ENCODE measurements at regions not wholly inside any gene's neighbourhood (a gene's known extent, or its start where the extent isn't known, plus 50 kb on each side); places are given as distances from the start of the nearest gene placed in this dataset.
"Not testable (repeated sequence)": the region's sequence is repeated elsewhere in the genome, so short reads cannot be mapped to it uniquely, and the experiment has no call there.

- DNase-seq, result not testable (repeated sequence)
Observed at GRCh38 chr16:32845572-32845971, 169.6 kb upstream of the TP53TG3 start.

- DNase-seq, result not testable (repeated sequence)
Observed at GRCh38 chr16:32842844-32843243, 166.9 kb upstream of the TP53TG3 start.

- DNase-seq, result not testable (repeated sequence)
Observed at GRCh38 chr16:32807280-32807679, 131.3 kb upstream of the TP53TG3 start.

- DNase-seq, result not testable (repeated sequence)
Observed at GRCh38 chr16:32805639-32806038, 129.7 kb upstream of the TP53TG3 start.
